Caco-2 (cell line): ENCODE measurements at regions not wholly inside any gene's neighbourhood (a gene's known extent, or its start where the extent isn't known, plus 50 kb on each side); places are given as distances from the start of the nearest gene placed in this dataset.

Experiments used
- BruUV-seq: library from RNA; stranded (reverse); fragments of 400-500 nt; replicated peaks from 2 replicates; lab custom pipeline; 2021; lab: Mats Ljungman, UMichigan
- CTCF ChIA-PET: fragments of 300-600 bp; sonication (Branson Sonifier 250); formaldehyde crosslinking; loops from one replicate; lab custom pipeline; 2022; ENCODE audit warnings: antibody characterized with exemption; lab: Charles Lee
- POLR2A ChIA-PET: fragments of 300-600 bp; sonication (Branson Sonifier 250); formaldehyde crosslinking; loops from one replicate; lab custom pipeline; 2022; ENCODE audit warnings: antibody characterized with exemption; lab: Charles Lee
- DNase-seq, 2 experiments: peaks; one replicate each; pipeline versions ENCODE4 v3.0.0 to v3.0.0-alpha.2; 2020 to 2022
- H3K27me3 ChIP-seq: replicated peaks from 2 replicates; pipeline ENCODE4 v1.6.0; 2011; ENCODE audit warnings: low read length; ENCODE audit not compliant: control insufficient read depth, insufficient read depth
- H3K36me3 ChIP-seq: 2 replicates; pipeline ENCODE4 v1.5.1; 2011; ENCODE audit warnings: low read length; ENCODE audit not compliant: control insufficient read depth, insufficient read depth
- H3K4me1 ChIP-seq: fragments of 250-450 bp; sonication (Bioruptor Pico); 2 replicates; pipeline ENCODE4 v1.5.1; 2020; ENCODE audit warnings: mild to moderate bottlenecking
- H3K4me3 ChIP-seq: 2 replicates; pipeline ENCODE4 v1.5.1; 2011; ENCODE audit warnings: low read depth, mild to moderate bottlenecking, control low read depth, low read length
- H3K9me3 ChIP-seq: fragments of 250-450 bp; sonication (Bioruptor Pico); 2 replicates; pipeline ENCODE4 v1.5.1; 2020; ENCODE audit warnings: mild to moderate bottlenecking, moderate library complexity
- H3K27ac Mint-ChIP-seq: one replicate; pipeline ENCODE4 v1.8.0; 2022; ENCODE audit warnings: mixed read lengths; ENCODE audit not compliant: unreplicated experiment
- H3K27me3 Mint-ChIP-seq: one replicate; pipeline ENCODE4 v1.8.0; 2022; ENCODE audit warnings: mixed read lengths; ENCODE audit not compliant: insufficient read depth, unreplicated experiment
- H3K36me3 Mint-ChIP-seq: one replicate; pipeline ENCODE4 v1.8.0; 2022; ENCODE audit warnings: mild to moderate bottlenecking, mixed read lengths; ENCODE audit not compliant: insufficient read depth, unreplicated experiment
- H3K4me1 Mint-ChIP-seq: one replicate; pipeline ENCODE4 v1.8.0; 2022; ENCODE audit warnings: low read depth, mixed read lengths; ENCODE audit not compliant: unreplicated experiment
- H3K4me3 Mint-ChIP-seq: one replicate; pipeline ENCODE4 v1.8.0; 2022; ENCODE audit warnings: mild to moderate bottlenecking, moderate library complexity, mixed read lengths; ENCODE audit not compliant: unreplicated experiment
- H3K9me3 Mint-ChIP-seq: one replicate; pipeline ENCODE4 v1.8.0; 2022; ENCODE audit warnings: mixed read lengths; ENCODE audit not compliant: unreplicated experiment
- intact Hi-C: fragments of 100-400 bp; cut with micrococcal nuclease; formaldehyde crosslinking; loops from one replicate; pipeline ENCODE4 v1.10.0; 2022; ENCODE audit not compliant: unreplicated experiment
- TF ChIP-seq, protein P1 (sequence below), 2 experiments: fragments of 200-600 bp in 1 of 2; IDR thresholded peaks; 1 replicate in 1 of 2; 2 replicates in 1 of 2; pipeline versions ENCODE4 v1.5.1 to v1.8.0; 2011 to 2022; ENCODE audit warnings: antibody characterized with exemption in 1 of 2, control low read depth in 1 of 2, inconsistent platforms in 1 of 2, low read depth in 1 of 2, low read length in 1 of 2, mild to moderate bottlenecking in 1 of 2, moderate library complexity in 1 of 2; ENCODE audit not compliant: insufficient read depth in 1 of 2, severe bottlenecking in 1 of 2, unreplicated experiment in 1 of 2

DNA sequence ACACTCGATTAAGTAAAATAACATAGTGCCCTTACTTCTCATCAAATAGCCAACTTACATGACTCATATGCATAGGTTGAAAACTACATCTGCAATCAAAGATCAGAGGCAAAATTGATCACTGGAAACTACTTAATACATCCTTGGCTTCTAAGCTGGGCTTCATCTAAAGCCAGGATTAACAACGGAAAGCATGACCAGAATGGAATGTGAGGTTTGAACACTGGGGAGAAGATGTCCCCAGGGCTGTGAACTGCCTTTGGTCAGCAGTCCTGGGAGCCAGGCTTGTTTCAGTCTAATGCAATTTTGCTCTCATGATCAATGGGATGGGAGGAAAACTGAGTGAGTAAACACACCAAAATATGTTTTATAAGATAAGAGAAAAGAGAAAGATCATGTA is 192.5 kb upstream of the TTC29 start:
- DNase-seq = no peak
- no peaks in the 10 kb centered on the region for H3K4me1 Mint-ChIP-seq
- no peaks in the 10 kb centered on the region for H3K36me3 Mint-ChIP-seq

GRCh38 chr4:147139455-147140198 is 194.0 kb upstream of the TTC29 start:
- TF ChIP-seq, protein P1, sequence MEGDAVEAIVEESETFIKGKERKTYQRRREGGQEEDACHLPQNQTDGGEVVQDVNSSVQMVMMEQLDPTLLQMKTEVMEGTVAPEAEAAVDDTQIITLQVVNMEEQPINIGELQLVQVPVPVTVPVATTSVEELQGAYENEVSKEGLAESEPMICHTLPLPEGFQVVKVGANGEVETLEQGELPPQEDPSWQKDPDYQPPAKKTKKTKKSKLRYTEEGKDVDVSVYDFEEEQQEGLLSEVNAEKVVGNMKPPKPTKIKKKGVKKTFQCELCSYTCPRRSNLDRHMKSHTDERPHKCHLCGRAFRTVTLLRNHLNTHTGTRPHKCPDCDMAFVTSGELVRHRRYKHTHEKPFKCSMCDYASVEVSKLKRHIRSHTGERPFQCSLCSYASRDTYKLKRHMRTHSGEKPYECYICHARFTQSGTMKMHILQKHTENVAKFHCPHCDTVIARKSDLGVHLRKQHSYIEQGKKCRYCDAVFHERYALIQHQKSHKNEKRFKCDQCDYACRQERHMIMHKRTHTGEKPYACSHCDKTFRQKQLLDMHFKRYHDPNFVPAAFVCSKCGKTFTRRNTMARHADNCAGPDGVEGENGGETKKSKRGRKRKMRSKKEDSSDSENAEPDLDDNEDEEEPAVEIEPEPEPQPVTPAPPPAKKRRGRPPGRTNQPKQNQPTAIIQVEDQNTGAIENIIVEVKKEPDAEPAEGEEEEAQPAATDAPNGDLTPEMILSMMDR (IDR thresholded peaks at IDR 0.05; ENCODE audit: insufficient read depth in 1 of 2, low read depth in 1 of 2, low read length in 1 of 2, severe bottlenecking in 1 of 2, unreplicated experiment in 1 of 2) = no peak
- H3K4me1 Mint-ChIP-seq = no peaks in the 10 kb centered on the region
- POLR2A ChIA-PET = no interaction called here

More for the DNA sequence above, 192.5 kb upstream of the TTC29 start:
- BruUV-seq = no TSS peak
- ChIA-PET POLR2A (no interaction called here), CTCF (no interaction called here)
- TF ChIP-seq, protein P1 (IDR thresholded peaks at IDR 0.05; ENCODE audit: insufficient read depth in 1 of 2, low read depth in 1 of 2, low read length in 1 of 2, severe bottlenecking in 1 of 2, unreplicated experiment in 1 of 2) = no peak
- H3K4me3 ChIP-seq = no peak overlapping the region
- H3K4me1 ChIP-seq = no peaks in the 10 kb centered on the region
- H3K36me3 ChIP-seq = no peaks in the 10 kb centered on the region
- intact Hi-C loops = no loop called here
- Mint-ChIP-seq H3K9me3 (no peaks in the 10 kb centered on the region), H3K27me3 (peaks cover 9% of the 10 kb centered on the region), H3K4me3 (no peak overlapping the region), H3K27ac (no peak overlapping the region)
- no peaks in the 10 kb centered on the region for H3K27me3 ChIP-seq
- H3K9me3 ChIP-seq = no peaks in the 10 kb centered on the region

DNA sequence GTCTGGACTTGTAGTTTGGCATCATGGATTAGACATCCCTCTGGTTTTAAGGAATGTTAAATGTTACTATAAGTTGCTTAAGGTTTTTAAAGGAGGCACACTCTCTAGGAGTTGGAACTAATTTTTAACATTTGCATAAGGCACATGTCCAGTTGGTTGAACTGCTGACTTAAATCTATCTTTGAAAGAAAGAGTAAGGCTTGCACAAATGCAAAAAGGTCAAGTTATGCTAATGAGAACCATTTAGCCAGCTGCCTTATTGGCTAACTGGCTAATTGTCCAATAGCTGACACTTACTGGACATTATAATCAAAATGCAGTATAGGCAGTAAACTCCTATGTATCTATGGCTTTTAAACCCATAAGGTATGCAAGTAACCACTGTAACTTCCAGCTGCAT is 206.1 kb upstream of the TTC29 start:
- peaks cover 8% of the 10 kb centered on the region for H3K27me3 Mint-ChIP-seq
- no peak overlapping the region for H3K27ac Mint-ChIP-seq
- DNase-seq = no peak
- ChIA-PET POLR2A (no interaction called here), CTCF (no interaction called here)
- TF ChIP-seq, protein P1 (IDR thresholded peaks at IDR 0.05; ENCODE audit: insufficient read depth in 1 of 2, low read depth in 1 of 2, low read length in 1 of 2, severe bottlenecking in 1 of 2, unreplicated experiment in 1 of 2) = no peak
- Histone ChIP-seq H3K4me1 (peaks cover 5% of the 10 kb centered on the region; the same call in 1 of the 2 replicates), H3K9me3 (no peaks in the 10 kb centered on the region), H3K27me3 (no peaks in the 10 kb centered on the region), H3K36me3 (no peaks in the 10 kb centered on the region), H3K4me3 (no peak overlapping the region)
- no peaks in the 10 kb centered on the region for H3K9me3 Mint-ChIP-seq
- BruUV-seq = no TSS peak
- H3K4me3 Mint-ChIP-seq = no peak overlapping the region
- peaks cover 7% of the 10 kb centered on the region for H3K4me1 Mint-ChIP-seq
- no peaks in the 10 kb centered on the region for H3K36me3 Mint-ChIP-seq
- intact Hi-C loops = no loop called here

More at GRCh38 chr4:147139455-147140198, 194.0 kb upstream of the TTC29 start:
- Histone ChIP-seq H3K36me3 (no peaks in the 10 kb centered on the region), H3K27me3 (no peaks in the 10 kb centered on the region), H3K4me3 (no peak overlapping the region), H3K9me3 (no peaks in the 10 kb centered on the region), H3K4me1 (no peaks in the 10 kb centered on the region)
- DNase-seq = no peak
- H3K4me3 Mint-ChIP-seq = no peak overlapping the region
- no TSS peak for BruUV-seq
- no peaks in the 10 kb centered on the region for H3K36me3 Mint-ChIP-seq
- CTCF ChIA-PET = no interaction called here
- peaks cover 9% of the 10 kb centered on the region for H3K27me3 Mint-ChIP-seq
- intact Hi-C loops = no loop called here
- H3K9me3 Mint-ChIP-seq = no peaks in the 10 kb centered on the region
- H3K27ac Mint-ChIP-seq = no peak overlapping the region
